ENCODE measurements at regions not wholly inside any gene's neighbourhood (a gene's known extent, or its start where the extent isn't known, plus 50 kb on each side); places are given as distances from the start of the nearest gene placed in this dataset.

DNA sequence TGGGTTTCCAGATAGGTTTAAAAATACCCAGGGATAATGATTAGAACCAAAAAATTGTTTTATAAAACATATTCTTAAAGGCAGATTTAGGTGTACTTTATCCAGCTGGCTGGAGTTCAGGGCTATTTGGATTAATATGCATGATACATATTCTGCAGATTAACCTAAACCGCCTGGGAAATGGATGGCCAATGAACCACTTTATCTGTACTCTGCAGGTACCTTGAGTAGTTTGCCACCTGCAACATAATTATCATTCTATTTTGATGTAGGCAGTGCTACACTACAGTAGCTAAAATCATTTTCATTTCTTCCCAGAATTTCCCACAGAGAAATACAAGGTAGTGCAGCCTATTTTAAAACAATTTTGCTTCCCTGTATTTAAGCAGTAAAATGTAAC is 683.2 kb upstream of the GNPDA2 start:
- Histone ChIP-seq H2AFZ (ENCODE audit: low read length) (no peak overlapping the region), H3K9me3 (ENCODE audit: control insufficient read depth, insufficient read depth, low read depth, low read length) (no peaks in the 10 kb centered on the region), H3K4me2 (ENCODE audit: extremely low read depth, insufficient read depth, low read length) (no peak overlapping the region), H3K27me3 (ENCODE audit: control insufficient read depth, insufficient read depth, low read length) (no peaks in the 10 kb centered on the region), H3K27ac (ENCODE audit: insufficient read depth, low read length) (no peak overlapping the region), H3K79me2 (ENCODE audit: control insufficient read depth, insufficient read depth, low read length) (no peaks in the 10 kb centered on the region), H3K4me3 (replicated peaks in 1 of 4; ENCODE audit: control extremely low read depth in 1 of 4, insufficient read depth in 1 of 4, low read depth in 3 of 4, low read length in 4 of 4) (no peak overlapping the region), H4K20me1 (ENCODE audit: control insufficient read depth, extremely low read depth, insufficient read depth, low read length) (no peaks in the 10 kb centered on the region), H3K9ac (ENCODE audit: insufficient read depth, low read length) (no peak overlapping the region), H3K4me1 (ENCODE audit: control insufficient read depth, extremely low read depth, insufficient read depth, low read length) (no peaks in the 10 kb centered on the region), H3K36me3 (ENCODE audit: control insufficient read depth, insufficient read depth, low read length) (no peaks in the 10 kb centered on the region)
- DNase-seq (ENCODE audit: low read depth in 2 of 2), result no peak
- no peak for TF ChIP-seq EZH2 (IDR thresholded peaks at IDR 0.05; ENCODE audit: low read length, missing control alignments)
- TF ChIP-seq, protein P1, sequence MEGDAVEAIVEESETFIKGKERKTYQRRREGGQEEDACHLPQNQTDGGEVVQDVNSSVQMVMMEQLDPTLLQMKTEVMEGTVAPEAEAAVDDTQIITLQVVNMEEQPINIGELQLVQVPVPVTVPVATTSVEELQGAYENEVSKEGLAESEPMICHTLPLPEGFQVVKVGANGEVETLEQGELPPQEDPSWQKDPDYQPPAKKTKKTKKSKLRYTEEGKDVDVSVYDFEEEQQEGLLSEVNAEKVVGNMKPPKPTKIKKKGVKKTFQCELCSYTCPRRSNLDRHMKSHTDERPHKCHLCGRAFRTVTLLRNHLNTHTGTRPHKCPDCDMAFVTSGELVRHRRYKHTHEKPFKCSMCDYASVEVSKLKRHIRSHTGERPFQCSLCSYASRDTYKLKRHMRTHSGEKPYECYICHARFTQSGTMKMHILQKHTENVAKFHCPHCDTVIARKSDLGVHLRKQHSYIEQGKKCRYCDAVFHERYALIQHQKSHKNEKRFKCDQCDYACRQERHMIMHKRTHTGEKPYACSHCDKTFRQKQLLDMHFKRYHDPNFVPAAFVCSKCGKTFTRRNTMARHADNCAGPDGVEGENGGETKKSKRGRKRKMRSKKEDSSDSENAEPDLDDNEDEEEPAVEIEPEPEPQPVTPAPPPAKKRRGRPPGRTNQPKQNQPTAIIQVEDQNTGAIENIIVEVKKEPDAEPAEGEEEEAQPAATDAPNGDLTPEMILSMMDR (conservative IDR thresholded peaks at IDR 0.05 in 1 of 2, IDR thresholded peaks at IDR 0.05 in 1 of 2; ENCODE audit: low read depth in 1 of 2, low read length in 2 of 2), result no peak

DNA sequence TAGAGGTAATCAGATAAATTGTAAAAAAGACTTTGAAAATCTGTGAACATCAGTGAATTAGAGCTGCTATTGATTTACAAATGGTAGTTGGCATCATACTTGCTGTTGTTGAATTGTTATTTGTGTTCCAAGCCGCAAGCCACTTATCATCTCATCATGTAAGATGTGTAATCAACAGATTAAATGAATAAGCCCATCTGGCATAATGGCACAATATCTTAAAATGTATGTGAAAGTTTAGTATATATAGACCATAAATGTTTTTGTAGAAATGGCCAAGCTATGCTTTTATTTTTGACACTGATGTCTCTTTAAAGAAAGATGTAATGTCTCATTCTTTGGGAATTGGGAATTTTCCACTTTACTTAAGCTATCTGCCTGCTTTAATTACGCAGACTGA is 682.6 kb upstream of the GNPDA2 start:
- TF ChIP-seq EZH2 (IDR thresholded peaks at IDR 0.05; ENCODE audit: low read length, missing control alignments), result no peak
- TF ChIP-seq, protein P1 (conservative IDR thresholded peaks at IDR 0.05 in 1 of 2, IDR thresholded peaks at IDR 0.05 in 1 of 2; ENCODE audit: low read depth in 1 of 2, low read length in 2 of 2), result no peak
- Histone ChIP-seq H3K27ac (ENCODE audit: insufficient read depth, low read length) (no peak overlapping the region), H3K79me2 (ENCODE audit: control insufficient read depth, insufficient read depth, low read length) (no peaks in the 10 kb centered on the region), H4K20me1 (ENCODE audit: control insufficient read depth, extremely low read depth, insufficient read depth, low read length) (no peaks in the 10 kb centered on the region), H2AFZ (ENCODE audit: low read length) (no peak overlapping the region), H3K27me3 (ENCODE audit: control insufficient read depth, insufficient read depth, low read length) (no peaks in the 10 kb centered on the region), H3K4me2 (ENCODE audit: extremely low read depth, insufficient read depth, low read length) (no peak overlapping the region), H3K4me1 (ENCODE audit: control insufficient read depth, extremely low read depth, insufficient read depth, low read length) (no peaks in the 10 kb centered on the region), H3K4me3 (replicated peaks in 1 of 4; ENCODE audit: control extremely low read depth in 1 of 4, insufficient read depth in 1 of 4, low read depth in 3 of 4, low read length in 4 of 4) (no peak overlapping the region), H3K9ac (ENCODE audit: insufficient read depth, low read length) (no peak overlapping the region), H3K36me3 (ENCODE audit: control insufficient read depth, insufficient read depth, low read length) (no peaks in the 10 kb centered on the region), H3K9me3 (ENCODE audit: control insufficient read depth, insufficient read depth, low read depth, low read length) (no peaks in the 10 kb centered on the region)
- no peak for DNase-seq (ENCODE audit: low read depth in 2 of 2)

DNA sequence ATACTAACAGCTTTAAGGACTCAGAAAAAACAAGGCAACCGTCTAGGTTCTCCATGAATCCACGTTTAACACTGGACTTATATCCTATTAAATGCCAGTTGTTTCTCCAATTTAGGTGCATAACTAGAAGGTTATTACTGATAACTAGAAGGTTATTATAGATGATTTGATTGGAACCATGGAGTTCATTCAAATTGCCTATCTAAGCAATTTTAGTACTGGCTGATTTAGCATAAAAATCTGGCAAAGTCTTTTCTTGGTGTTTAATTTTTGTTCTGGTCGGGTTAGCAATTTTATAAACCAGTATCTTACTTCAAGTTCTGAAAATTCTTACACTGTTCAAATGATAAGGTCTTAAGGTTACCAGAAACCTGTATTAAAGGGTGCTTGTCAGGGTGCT is 672.8 kb upstream of the GNPDA2 start:
- H3K4me3 ChIP-seq (replicated peaks in 1 of 4; ENCODE audit: control extremely low read depth in 1 of 4, insufficient read depth in 1 of 4, low read depth in 3 of 4, low read length in 4 of 4), result no peak overlapping the region
- H3K79me2 ChIP-seq (ENCODE audit: control insufficient read depth, insufficient read depth, low read length), result no peaks in the 10 kb centered on the region
- no peaks in the 10 kb centered on the region for H3K36me3 ChIP-seq (ENCODE audit: control insufficient read depth, insufficient read depth, low read length)
- no peak for TF ChIP-seq EZH2 (IDR thresholded peaks at IDR 0.05; ENCODE audit: low read length, missing control alignments)
- TF ChIP-seq, protein P1 (conservative IDR thresholded peaks at IDR 0.05 in 1 of 2, IDR thresholded peaks at IDR 0.05 in 1 of 2; ENCODE audit: low read depth in 1 of 2, low read length in 2 of 2), result no peak
- DNase-seq (ENCODE audit: low read depth in 2 of 2), result no peak
- H3K4me1 ChIP-seq (ENCODE audit: control insufficient read depth, extremely low read depth, insufficient read depth, low read length), result no peaks in the 10 kb centered on the region
- no peaks in the 10 kb centered on the region for H3K27me3 ChIP-seq (ENCODE audit: control insufficient read depth, insufficient read depth, low read length)
- H3K27ac ChIP-seq (ENCODE audit: insufficient read depth, low read length), result no peak overlapping the region
- no peaks in the 10 kb centered on the region for H3K9me3 ChIP-seq (ENCODE audit: control insufficient read depth, insufficient read depth, low read depth, low read length)
- H4K20me1 ChIP-seq (ENCODE audit: control insufficient read depth, extremely low read depth, insufficient read depth, low read length), result no peaks in the 10 kb centered on the region
- H3K9ac ChIP-seq (ENCODE audit: insufficient read depth, low read length), result no peak overlapping the region
- H2AFZ ChIP-seq (ENCODE audit: low read length), result no peak overlapping the region
- no peak overlapping the region for H3K4me2 ChIP-seq (ENCODE audit: extremely low read depth, insufficient read depth, low read length)

Data from fibroblast of lung (primary cell).